Adrenal gland (tissue), 9 donors: ENCODE measurements at regions not wholly inside any gene's neighbourhood (a gene's known extent, or its start where the extent isn't known, plus 50 kb on each side); places are given as distances from the start of the nearest gene placed in this dataset.

Experiments
- DNase-seq, 7 donors: peaks; one replicate each; pipeline ENCODE4 v3.0.0-alpha.2; 2019 to 2020
- H3K27ac ChIP-seq, 5 donors: fragments of 200-600 bp; sonication (generic) in 4 of 5; 1 replicate in 3 of 5; 2 replicates in 2 of 5; pipeline versions ENCODE4 v1.5.1 to v1.8.0; 2016 to 2020; ENCODE audit warnings: mild to moderate bottlenecking in 1 of 5
- H3K27me3 ChIP-seq: fragments of 200-600 bp; 2 replicates; pipeline ENCODE4 v1.8.0; 2021
- H3K36me3 ChIP-seq, 2 donors: fragments of 200-600 bp; replicated peaks in 1 of 2; 1 replicate in 1 of 2; 2 replicates in 1 of 2; pipeline versions ENCODE4 v1.5.1 to v1.8.0; 2018 to 2022
- H3K4me1 ChIP-seq, 2 donors: fragments of 200-600 bp; replicated peaks in 1 of 2; 1 replicate in 1 of 2; 2 replicates in 1 of 2; pipeline versions ENCODE4 v1.5.1 to v1.8.0; 2018 to 2021
- H3K4me3 ChIP-seq, 4 donors: fragments of 200-600 bp; sonication (generic) in 3 of 4; one replicate each; pipeline ENCODE4 v1.5.1; 2016 to 2018
- H3K9me3 ChIP-seq, 3 donors: fragments of 200-600 bp; sonication (generic) in 1 of 3; replicated peaks in 1 of 3; 1 replicate in 2 of 3; 2 replicates in 1 of 3; pipeline versions ENCODE4 v1.5.1 to v1.8.0; 2016 to 2021
- POLR2A ChIP-seq, 2 donors: fragments of 450-650 bp; IDR thresholded peaks; one replicate each; pipeline ENCODE4 v1.6.1; 2017; ENCODE audit warnings: antibody characterized with exemption in 2 of 2, mild to moderate bottlenecking in 2 of 2, moderate library complexity in 1 of 2
- WGBS, 4 donors: extraction: QIAGEN DNeasy Blood & Tissue Kit in 2 of 4; methylation state at CpG; one replicate each; pipeline versions ENCODE4 v1.1.5 to v1.1.7; 2013 to 2017; 5-methylcytosine and 5-hydroxymethylcytosine counted together
- intact Hi-C, 2 donors: fragments of 100-400 bp; cut with DNase I; formaldehyde crosslinking; loops; one replicate each; pipeline versions ENCODE4 v1.14.1 to v1.15.0; 2022 to 2023
- TF ChIP-seq, protein P1 (sequence below), 6 experiments: fragments of 450-650 bp in 4 of 6; fragments of 200-600 bp in 2 of 6; sonication (generic) in 1 of 6; IDR thresholded peaks; 1 replicate in 5 of 6; 2 replicates in 1 of 6; pipeline versions ENCODE4 v1.5.1 to v1.8.0; 2016 to 2021; ENCODE audit warnings: antibody characterized with exemption in 6 of 6, mild to moderate bottlenecking in 2 of 6, moderate library complexity in 1 of 6
- donor health status: healthy with polysubstance abuse.
- donor health status: Bipolar disorder and iron deficiency.
- donor health status: DM: yes; HTN: yes; CAD: no.
- donor health status: DM: no; HTN: no; CAD: no.
- donor health status: DM: no; HTN: no; CAD: no.

DNA sequence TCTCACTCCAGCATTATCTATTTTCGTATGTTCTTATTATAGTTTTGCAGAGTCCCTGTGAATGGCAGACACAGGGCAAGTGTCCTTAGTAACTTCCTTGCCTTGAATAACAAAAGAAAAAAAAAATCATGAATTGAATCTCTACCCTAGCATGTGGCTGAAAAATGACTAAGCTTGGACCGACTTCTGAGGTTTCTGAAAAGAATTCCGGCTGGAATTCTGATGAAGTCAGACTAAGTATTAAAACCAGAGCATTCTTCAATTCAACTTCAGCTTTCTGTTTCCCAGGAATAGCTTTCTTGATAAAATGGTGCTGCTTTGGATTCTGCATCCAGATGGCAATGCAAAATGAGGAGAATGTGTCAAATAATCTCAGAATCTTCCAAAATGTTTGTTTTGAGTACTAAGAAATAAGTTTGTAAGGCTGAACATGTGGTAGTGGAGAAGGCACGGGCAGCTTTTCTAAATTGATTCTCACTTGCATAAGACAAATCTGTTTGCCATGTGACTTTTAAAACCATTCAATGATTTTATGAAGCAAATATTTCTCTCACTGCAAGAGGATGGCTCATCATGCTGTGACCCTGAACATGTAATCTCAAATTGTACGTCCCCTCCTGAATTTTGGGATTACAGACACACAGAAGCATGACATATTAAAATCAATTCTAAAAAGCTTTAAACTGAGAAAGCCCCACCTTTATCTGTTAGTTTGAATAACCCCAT, 1462.8 kb upstream of the LRRTM1 start:
- no peaks in the 10 kb centered on the region for H3K9me3 ChIP-seq
- 43 to 50% (median 46%) methylated on average over 5 of the region's 5 CpGs for WGBS, 4 donors
- no peak for DNase-seq
- H3K4me1 ChIP-seq: no peaks in the 10 kb centered on the region
- no peak for TF ChIP-seq POLR2A (IDR thresholded peaks at IDR 0.05)
- TF ChIP-seq, protein P1, sequence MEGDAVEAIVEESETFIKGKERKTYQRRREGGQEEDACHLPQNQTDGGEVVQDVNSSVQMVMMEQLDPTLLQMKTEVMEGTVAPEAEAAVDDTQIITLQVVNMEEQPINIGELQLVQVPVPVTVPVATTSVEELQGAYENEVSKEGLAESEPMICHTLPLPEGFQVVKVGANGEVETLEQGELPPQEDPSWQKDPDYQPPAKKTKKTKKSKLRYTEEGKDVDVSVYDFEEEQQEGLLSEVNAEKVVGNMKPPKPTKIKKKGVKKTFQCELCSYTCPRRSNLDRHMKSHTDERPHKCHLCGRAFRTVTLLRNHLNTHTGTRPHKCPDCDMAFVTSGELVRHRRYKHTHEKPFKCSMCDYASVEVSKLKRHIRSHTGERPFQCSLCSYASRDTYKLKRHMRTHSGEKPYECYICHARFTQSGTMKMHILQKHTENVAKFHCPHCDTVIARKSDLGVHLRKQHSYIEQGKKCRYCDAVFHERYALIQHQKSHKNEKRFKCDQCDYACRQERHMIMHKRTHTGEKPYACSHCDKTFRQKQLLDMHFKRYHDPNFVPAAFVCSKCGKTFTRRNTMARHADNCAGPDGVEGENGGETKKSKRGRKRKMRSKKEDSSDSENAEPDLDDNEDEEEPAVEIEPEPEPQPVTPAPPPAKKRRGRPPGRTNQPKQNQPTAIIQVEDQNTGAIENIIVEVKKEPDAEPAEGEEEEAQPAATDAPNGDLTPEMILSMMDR (IDR thresholded peaks at IDR 0.05): no peak
- H3K36me3 ChIP-seq: no peaks in the 10 kb centered on the region
- H3K27me3 ChIP-seq: no peaks in the 10 kb centered on the region
- no peak overlapping the region for H3K4me3 ChIP-seq
- intact Hi-C loops: no loop called here
- no peak overlapping the region for H3K27ac ChIP-seq

DNA sequence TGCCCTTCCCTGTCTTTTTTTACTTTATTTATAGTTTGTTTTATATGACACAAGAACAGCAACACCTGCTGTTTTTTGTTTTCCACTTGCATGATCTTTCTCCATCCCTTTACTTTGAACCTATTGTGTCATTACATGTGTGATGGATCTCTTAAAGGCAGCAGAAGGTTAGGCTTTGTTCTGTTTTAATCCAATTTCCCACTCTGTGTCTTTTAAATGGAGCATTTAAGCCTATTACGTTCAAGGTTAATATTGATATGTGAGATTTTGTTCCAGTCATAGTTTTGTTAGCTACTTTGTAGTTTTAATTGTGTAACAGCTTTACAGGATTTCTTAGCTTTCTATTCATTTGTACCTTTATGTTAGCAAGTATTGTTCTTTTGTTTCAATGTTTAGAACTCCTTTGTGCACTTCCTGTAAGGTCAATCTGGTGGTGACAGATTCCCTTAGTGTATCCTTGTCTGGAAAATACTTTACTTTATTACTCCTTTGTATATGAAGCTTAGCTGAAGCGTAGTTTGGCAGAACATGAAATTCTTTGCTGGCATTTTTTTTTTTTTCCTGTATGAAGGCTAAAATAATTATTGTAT, 1443.0 kb upstream of the LRRTM1 start:
- 69 to 74% (median 71%) methylated on average over 2 of the region's 2 CpGs for WGBS, 4 donors
- no peak for DNase-seq
- no peak overlapping the region for H3K27ac ChIP-seq
- H3K9me3 ChIP-seq: no peaks in the 10 kb centered on the region
- TF ChIP-seq, protein P1 (IDR thresholded peaks at IDR 0.05): no peak
- TF ChIP-seq POLR2A (IDR thresholded peaks at IDR 0.05): no peak
- intact Hi-C loops: no loop called here
- no peaks in the 10 kb centered on the region for H3K36me3 ChIP-seq
- H3K4me3 ChIP-seq: no peak overlapping the region
- no peaks in the 10 kb centered on the region for H3K27me3 ChIP-seq
- no peaks in the 10 kb centered on the region for H3K4me1 ChIP-seq

DNA sequence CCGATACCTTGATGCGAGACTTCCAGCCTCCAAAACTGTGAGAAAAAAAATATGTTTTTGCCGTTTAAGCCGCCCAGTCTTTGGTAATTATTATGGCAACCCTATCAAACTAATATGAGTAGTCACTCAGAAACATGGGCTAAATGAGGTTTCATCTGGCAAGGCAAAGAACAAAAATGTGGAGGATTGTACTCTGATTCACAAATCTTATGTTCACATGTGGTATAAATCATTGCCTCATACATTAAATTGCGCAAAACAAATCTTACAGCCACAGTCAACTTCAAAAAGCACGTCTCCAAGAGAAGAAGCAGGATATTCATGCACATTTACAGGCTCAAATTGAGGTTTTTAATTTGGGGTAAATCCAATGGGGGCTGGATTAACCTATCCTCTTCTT, 1435.4 kb upstream of the LRRTM1 start:
- Histone ChIP-seq H3K36me3 (no peaks in the 10 kb centered on the region), H3K27ac (no peak overlapping the region), H3K9me3 (no peaks in the 10 kb centered on the region), H3K4me1 (no peaks in the 10 kb centered on the region), H3K27me3 (no peaks in the 10 kb centered on the region), H3K4me3 (no peak overlapping the region)
- intact Hi-C loops: no loop called here
- DNase-seq: no peak
- 82 to 86% (median 85%) methylated on average over 6 of the region's 6 CpGs for WGBS, 4 donors
- TF ChIP-seq POLR2A (IDR thresholded peaks at IDR 0.05): no peak
- TF ChIP-seq, protein P1 (IDR thresholded peaks at IDR 0.05): no peak

DNA sequence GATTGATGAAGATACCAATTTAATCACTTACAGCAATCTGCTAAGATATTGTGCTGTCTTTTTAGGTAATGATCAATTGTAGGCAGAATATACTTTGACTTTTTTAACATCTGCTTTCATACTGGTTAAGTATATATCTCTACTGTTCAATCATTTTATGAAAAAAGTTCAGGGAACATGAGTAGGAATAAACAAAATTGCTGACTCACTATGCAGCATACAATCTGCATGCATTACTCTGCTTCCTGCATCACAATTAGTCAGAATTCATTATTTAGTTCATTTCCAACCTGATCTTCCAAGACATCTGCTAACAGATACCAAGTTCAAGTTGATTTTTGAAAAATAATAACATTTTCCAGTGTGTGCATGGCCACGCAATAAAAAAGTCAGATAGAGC, 1430.4 kb upstream of the LRRTM1 start:
- intact Hi-C loops: no loop called here
- no peak overlapping the region for H3K4me3 ChIP-seq
- H3K9me3 ChIP-seq: no peaks in the 10 kb centered on the region
- no peak for DNase-seq
- H3K27me3 ChIP-seq: no peaks in the 10 kb centered on the region
- no peaks in the 10 kb centered on the region for H3K36me3 ChIP-seq
- WGBS, 4 donors: 84 to 98% (median 91%) methylated on average over 1 of the region's 1 CpG
- TF ChIP-seq, protein P1 (IDR thresholded peaks at IDR 0.05): no peak
- TF ChIP-seq POLR2A (IDR thresholded peaks at IDR 0.05): no peak
- H3K27ac ChIP-seq: no peak overlapping the region
- H3K4me1 ChIP-seq: no peaks in the 10 kb centered on the region
